ENCODE measurements at regions not wholly inside any gene's neighbourhood (a gene's known extent, or its start where the extent isn't known, plus 50 kb on each side); places are given as distances from the start of the nearest gene placed in this dataset.
"Not testable (repeated sequence)": the region's sequence is repeated elsewhere in the genome, so short reads cannot be mapped to it uniquely, and the experiment has no call there.

- not testable (repeated sequence) for TF ChIP-seq POLR2A, CTCF (IDR thresholded peaks at IDR 0.05)
Measured at GRCh38 chr1:121511455-121511854, 326.7 kb downstream of the SRGAP2C start.
